Heart left ventricle (tissue), 16 donors: ENCODE measurements at regions not wholly inside any gene's neighbourhood (a gene's known extent, or its start where the extent isn't known, plus 50 kb on each side); places are given as distances from the start of the nearest gene placed in this dataset.

ENCODE experiments used
- ATAC-seq, 4 donors: fragments of 200-7000 bp; cut with Tn5 transposase; one replicate each; pipeline ENCODE4 v1.9.1; 2020 to 2022; ENCODE audit warnings: moderate library complexity in 4 of 4, mild to moderate bottlenecking in 3 of 4, moderate number of reproducible peaks in 1 of 4
- DNase-seq, 5 donors: peaks; one replicate each; pipeline ENCODE4 v3.0.0-alpha.2; 2020
- H3K27ac ChIP-seq, 12 donors: fragments of 200-600 bp; sonication (generic) in 4 of 12; one replicate each; pipeline versions ENCODE4 v1.5.0 to v1.8.0; 2016 to 2022; ENCODE audit warnings: mild to moderate bottlenecking in 2 of 12
- H3K27me3 ChIP-seq, 9 donors: fragments of 200-600 bp; sonication (generic) in 2 of 9; one replicate each; pipeline versions ENCODE4 v1.5.1 to v1.8.0; 2016 to 2022; ENCODE audit warnings: mild to moderate bottlenecking in 3 of 9
- H3K36me3 ChIP-seq, 9 donors: fragments of 200-600 bp; sonication (generic) in 2 of 9; one replicate each; pipeline versions ENCODE4 v1.5.0 to v1.8.0; 2018 to 2022; ENCODE audit warnings: mild to moderate bottlenecking in 2 of 9
- H3K4me1 ChIP-seq, 12 donors: fragments of 200-600 bp; sonication (generic) in 4 of 12; one replicate each; pipeline versions ENCODE4 v1.5.0 to v1.8.0; 2016 to 2022; ENCODE audit warnings: mild to moderate bottlenecking in 3 of 12
- H3K4me3 ChIP-seq, 12 donors: fragments of 200-600 bp; sonication (generic) in 4 of 12; one replicate each; pipeline versions ENCODE4 v1.5.0 to v1.8.0; 2017 to 2022; ENCODE audit warnings: mild to moderate bottlenecking in 9 of 12, moderate library complexity in 4 of 12
- H3K9me3 ChIP-seq, 12 donors: fragments of 200-600 bp; sonication (generic) in 4 of 12; one replicate each; pipeline versions ENCODE4 v1.5.0 to v1.8.0; 2016 to 2022; ENCODE audit warnings: mild to moderate bottlenecking in 1 of 12
- CTCF ChIP-seq, 12 donors: fragments of 200-600 bp; sonication (generic) in 4 of 12; IDR thresholded peaks; one replicate each; pipeline versions ENCODE4 v1.5.0 to v1.8.0; 2018 to 2022; ENCODE audit warnings: antibody characterized with exemption in 12 of 12, mild to moderate bottlenecking in 5 of 12
- POLR2A ChIP-seq, 2 donors: fragments of 450-650 bp; IDR thresholded peaks; one replicate each; pipeline ENCODE4 v1.6.1; 2017; ENCODE audit warnings: antibody characterized with exemption in 2 of 2, mild to moderate bottlenecking in 2 of 2, moderate library complexity in 2 of 2
- WGBS, 4 donors: extraction: QIAGEN DNeasy Blood & Tissue Kit in 2 of 4; methylation state at CpG; one replicate each; pipeline versions ENCODE4 v1.1.5 to v1.1.7; 2013 to 2018; 5-methylcytosine and 5-hydroxymethylcytosine counted together
- intact Hi-C, 10 donors: fragments of 100-400 bp; cut with DNase I; formaldehyde crosslinking; loops; one replicate each; pipeline versions ENCODE4 v1.11.1 to v1.14.2; 2022
- donor health status: ischemic (EF 13 %, LVEDD 7.1; RV severe dilation, severe dysfunction).
- donor health status: healthy with polysubstance abuse.
- donor health status: DM: no; HTN: yes; CAD: no.
- donor health status: DM: no; HTN: no; CAD: no.
- donor health status: ischemic (EF 25% LVEDD 6.9; RV normal size, moderate dysfunction).
- donor health status: ischemic (EF 25% LVEDD 5.7; RV mildly dilated, moderate dysfunction).
- donor health status: healthy.
- donor health status: DM: yes; HTN: yes; CAD: no.
- donor health status: ischemic (EF 35%, LVEDD 5.7; RV mildly dilated, moderate dysfunction).
- donor health status: nonischemic (EF 11% LVEDD 7.7; RV severe dilation, severe dysfunction).
- donor health status: DM: yes; HTN: yes; CAD: no.
- donor health status: PGD.
- donor health status: ischemic (EF 29% LVEDD 5.4; RV normal size, mild dysfunction).
- donor health status: nonischemic (EF 23%, LVEDD 6.1; RV moderate dilation, normal function).

- TF ChIP-seq POLR2A (IDR thresholded peaks at IDR 0.05) (no peak), CTCF (IDR thresholded peaks at IDR 0.05) (no peak)
These were observed 121.6 kb upstream of the NOCT start for GRCh38 chr4:138894011-138894410.

GRCh38 chr4:138892483-138893407 is 122.8 kb upstream of the NOCT start:
- no peaks in the 10 kb centered on the region for H3K36me3 ChIP-seq
- DNase-seq = no peak
- H3K27ac ChIP-seq = no peak overlapping the region
- H3K4me3 ChIP-seq = no peak overlapping the region
- intact Hi-C loops = no loop called here
- ATAC-seq = no peak
- peaks cover 0 to 3% (median 0%) of the 10 kb centered on the region in 12 donors for H3K4me1 ChIP-seq
- no peaks in the 10 kb centered on the region for H3K27me3 ChIP-seq
- WGBS, 4 donors = 94 to 96% (median 95%) methylated on average over 13 of the region's 13 CpGs
- H3K9me3 ChIP-seq = no peaks in the 10 kb centered on the region
- TF ChIP-seq CTCF (IDR thresholded peaks at IDR 0.05) = no peak
- no peak for TF ChIP-seq POLR2A (IDR thresholded peaks at IDR 0.05)

More at GRCh38 chr4:138894011-138894410, 121.6 kb upstream of the NOCT start:
- H3K36me3 ChIP-seq = no peaks in the 10 kb centered on the region
- H3K27ac ChIP-seq = no peak overlapping the region
- no peaks in the 10 kb centered on the region for H3K9me3 ChIP-seq
- no peak for DNase-seq
- H3K4me3 ChIP-seq = no peak overlapping the region
- no peak for ATAC-seq
- intact Hi-C loops = no loop called here
- no peaks in the 10 kb centered on the region for H3K27me3 ChIP-seq
- H3K4me1 ChIP-seq = peaks cover 0 to 9% (median 0%) of the 10 kb centered on the region in 12 donors

GRCh38 chr4:138891631-138892031 is 124.0 kb upstream of the NOCT start:
- 68 to 85% (median 75%) methylated on average over 6 of the region's 6 CpGs for WGBS, 4 donors
- TF ChIP-seq CTCF (IDR thresholded peaks at IDR 0.05) (no peak), POLR2A (IDR thresholded peaks at IDR 0.05) (no peak)
- ATAC-seq = no peak
- H3K9me3 ChIP-seq = no peaks in the 10 kb centered on the region
- intact Hi-C loops = no loop called here
- DNase-seq = no peak
- no peak overlapping the region for H3K4me3 ChIP-seq
- no peaks in the 10 kb centered on the region for H3K4me1 ChIP-seq
- no peak overlapping the region for H3K27ac ChIP-seq
- no peaks in the 10 kb centered on the region for H3K36me3 ChIP-seq
- no peaks in the 10 kb centered on the region for H3K27me3 ChIP-seq

GRCh38 chr4:138890891-138891570 is 124.5 kb upstream of the NOCT start:
- DNase-seq = no peak
- Histone ChIP-seq H3K36me3 (no peaks in the 10 kb centered on the region), H3K9me3 (no peaks in the 10 kb centered on the region), H3K4me3 (no peak overlapping the region), H3K27ac (no peak overlapping the region), H3K4me1 (no peaks in the 10 kb centered on the region), H3K27me3 (no peaks in the 10 kb centered on the region)
- TF ChIP-seq POLR2A (IDR thresholded peaks at IDR 0.05) (no peak), CTCF (IDR thresholded peaks at IDR 0.05) (no peak)
- intact Hi-C loops = no loop called here
- no peak for ATAC-seq
- WGBS, 4 donors = 48 to 68% (median 63%) methylated on average over 14 of the region's 14 CpGs
